ENCODE measurements at regions not wholly inside any gene's neighbourhood (a gene's known extent, or its start where the extent isn't known, plus 50 kb on each side); places are given as distances from the start of the nearest gene placed in this dataset.

- TF ChIP-seq CHD7 (IDR thresholded peaks at IDR 0.05; ENCODE audit: insufficient replicate concordance, low read length) (no peak), CTCF (IDR thresholded peaks at IDR 0.05; ENCODE audit: control extremely low read depth in 1 of 3, insufficient read depth in 1 of 3, low read depth in 1 of 3, low read length in 3 of 3) (no peak), E2F6 (IDR thresholded peaks at IDR 0.05) (no peak), KDM5A (IDR thresholded peaks at IDR 0.05; ENCODE audit: low read length) (no peak)
Measured at GRCh38 chr6:91719414-91719813, 1132.5 kb upstream of the MAP3K7 start (continued).

All from H1 (cell line).